ENCODE measurements at regions not wholly inside any gene's neighbourhood (a gene's known extent, or its start where the extent isn't known, plus 50 kb on each side); places are given as distances from the start of the nearest gene placed in this dataset.

- TF ChIP-seq CTCF (IDR thresholded peaks at IDR 0.05) (no peak), SIN3A (IDR thresholded peaks at IDR 0.05; ENCODE audit: borderline replicate concordance, insufficient read depth, low read depth, low read length) (no peak), POLR2AphosphoS5 (IDR thresholded peaks at IDR 0.05; ENCODE audit: low read depth, low read length) (no peak)
Observed at GRCh38 chr2:152826581-152827279, 108.3 kb downstream of the ARL6IP6 start.

Data from Panc1 (cell line).